ENCODE measurements at regions not wholly inside any gene's neighbourhood (a gene's known extent, or its start where the extent isn't known, plus 50 kb on each side); places are given as distances from the start of the nearest gene placed in this dataset.

GRCh38 chr7:17030559-17030958, 148.8 kb upstream of the AGR3 start:
- POLR2A ChIA-PET, result no interaction called here
- no peak for TF ChIP-seq BHLHE40 (IDR thresholded peaks at IDR 0.05; ENCODE audit: borderline replicate concordance)
- TF ChIP-seq SUZ12 (IDR thresholded peaks at IDR 0.05), result no peak
- TF ChIP-seq FOXA1 (IDR thresholded peaks at IDR 0.05), result no peak
- TF ChIP-seq PKNOX1 (IDR thresholded peaks at IDR 0.05), result no peak
- no peak for TF ChIP-seq SP1 (IDR thresholded peaks at IDR 0.05)
- TF ChIP-seq TARDBP (IDR thresholded peaks at IDR 0.05), result no peak
- no peak for TF ChIP-seq L3MBTL2 (conservative IDR thresholded peaks at IDR 0.05)
- no peak for TF ChIP-seq NFRKB (IDR thresholded peaks at IDR 0.05)
- TF ChIP-seq ARNT (IDR thresholded peaks at IDR 0.05), result no peak
- no peak for TF ChIP-seq ELF4 (IDR thresholded peaks at IDR 0.05)
- no peak for TF ChIP-seq FOXK2 (IDR thresholded peaks at IDR 0.05)
- no peak for TF ChIP-seq HDGF (IDR thresholded peaks at IDR 0.05; ENCODE audit: borderline replicate concordance)
- no peak for TF ChIP-seq FOXM1 (IDR thresholded peaks at IDR 0.05; ENCODE audit: borderline replicate concordance)
- CTCF ChIA-PET, result no interaction called here
- DNase-seq (ENCODE audit: extremely low spot score), result no peak

- no peak for TF ChIP-seq NFRKB (IDR thresholded peaks at IDR 0.05)
- no peak for TF ChIP-seq FOXK2 (IDR thresholded peaks at IDR 0.05)
- no peak for TF ChIP-seq BHLHE40 (IDR thresholded peaks at IDR 0.05; ENCODE audit: borderline replicate concordance)
- TF ChIP-seq FOXM1 (IDR thresholded peaks at IDR 0.05; ENCODE audit: borderline replicate concordance), result no peak
- TF ChIP-seq CTBP1 (IDR thresholded peaks at IDR 0.05; ENCODE audit: borderline replicate concordance), result no peak
- no peak for TF ChIP-seq HDGF (IDR thresholded peaks at IDR 0.05; ENCODE audit: borderline replicate concordance)
- TF ChIP-seq ELF4 (IDR thresholded peaks at IDR 0.05), result no peak
- no peak for TF ChIP-seq ARNT (IDR thresholded peaks at IDR 0.05)
- no peak for TF ChIP-seq TARDBP (IDR thresholded peaks at IDR 0.05)
- ChIA-PET POLR2A (no interaction called here), CTCF (no interaction called here)
- DNase-seq (ENCODE audit: extremely low spot score), result no peak
These were observed 150.2 kb upstream of the AGR3 start for GRCh38 chr7:17031906-17032551.

GRCh38 chr7:17033245-17033644, 151.5 kb upstream of the AGR3 start:
- CTCF ChIA-PET, result no interaction called here

GRCh38 chr7:17036584-17036983, 154.8 kb upstream of the AGR3 start:
- CTCF ChIA-PET, result no interaction called here
- TF ChIP-seq PKNOX1 (IDR thresholded peaks at IDR 0.05) (no peak), NFRKB (IDR thresholded peaks at IDR 0.05) (no peak), LEF1 (IDR thresholded peaks at IDR 0.05; ENCODE audit: borderline replicate concordance) (no peak), BHLHE40 (IDR thresholded peaks at IDR 0.05; ENCODE audit: borderline replicate concordance) (no peak), FOXA1 (IDR thresholded peaks at IDR 0.05) (no peak), ELF4 (IDR thresholded peaks at IDR 0.05) (no peak), ZNF384 (IDR thresholded peaks at IDR 0.05) (no peak), L3MBTL2 (conservative IDR thresholded peaks at IDR 0.05) (no peak), SP1 (IDR thresholded peaks at IDR 0.05) (no peak), FOXM1 (IDR thresholded peaks at IDR 0.05; ENCODE audit: borderline replicate concordance) (no peak), CTBP1 (IDR thresholded peaks at IDR 0.05; ENCODE audit: borderline replicate concordance) (no peak), ARNT (IDR thresholded peaks at IDR 0.05) (no peak), FOXK2 (IDR thresholded peaks at IDR 0.05) (no peak), TARDBP (IDR thresholded peaks at IDR 0.05) (no peak), HDGF (IDR thresholded peaks at IDR 0.05; ENCODE audit: borderline replicate concordance) (no peak), SUZ12 (IDR thresholded peaks at IDR 0.05) (no peak)
- POLR2A ChIA-PET, result no interaction called here
- no peak for DNase-seq (ENCODE audit: extremely low spot score)

More at GRCh38 chr7:17033245-17033644, 151.5 kb upstream of the AGR3 start:
- no peak for DNase-seq (ENCODE audit: extremely low spot score)
- POLR2A ChIA-PET, result no interaction called here
- TF ChIP-seq LEF1 (IDR thresholded peaks at IDR 0.05; ENCODE audit: borderline replicate concordance) (no peak), FOXK2 (IDR thresholded peaks at IDR 0.05) (no peak), CTBP1 (IDR thresholded peaks at IDR 0.05; ENCODE audit: borderline replicate concordance) (no peak), BHLHE40 (IDR thresholded peaks at IDR 0.05; ENCODE audit: borderline replicate concordance) (no peak), PKNOX1 (IDR thresholded peaks at IDR 0.05) (no peak), NFRKB (IDR thresholded peaks at IDR 0.05) (no peak), SUZ12 (IDR thresholded peaks at IDR 0.05) (no peak), ARNT (IDR thresholded peaks at IDR 0.05) (no peak), ELF4 (IDR thresholded peaks at IDR 0.05) (no peak), L3MBTL2 (conservative IDR thresholded peaks at IDR 0.05) (no peak), FOXM1 (IDR thresholded peaks at IDR 0.05; ENCODE audit: borderline replicate concordance) (no peak), HDGF (IDR thresholded peaks at IDR 0.05; ENCODE audit: borderline replicate concordance) (no peak), FOXA1 (IDR thresholded peaks at IDR 0.05) (no peak)

- POLR2A ChIA-PET, result no interaction called here
- CTCF ChIA-PET, result no interaction called here
- no peak for DNase-seq (ENCODE audit: extremely low spot score)
- TF ChIP-seq ELF4 (IDR thresholded peaks at IDR 0.05) (no peak), FOXK2 (IDR thresholded peaks at IDR 0.05) (no peak), L3MBTL2 (conservative IDR thresholded peaks at IDR 0.05) (no peak), CTBP1 (IDR thresholded peaks at IDR 0.05; ENCODE audit: borderline replicate concordance) (no peak), SP1 (IDR thresholded peaks at IDR 0.05) (no peak), FOXA1 (IDR thresholded peaks at IDR 0.05) (no peak), TARDBP (IDR thresholded peaks at IDR 0.05) (no peak), HDGF (IDR thresholded peaks at IDR 0.05; ENCODE audit: borderline replicate concordance) (no peak), ARNT (IDR thresholded peaks at IDR 0.05) (no peak), BHLHE40 (IDR thresholded peaks at IDR 0.05; ENCODE audit: borderline replicate concordance) (no peak), SUZ12 (IDR thresholded peaks at IDR 0.05) (no peak), ZNF384 (IDR thresholded peaks at IDR 0.05) (no peak), LEF1 (IDR thresholded peaks at IDR 0.05; ENCODE audit: borderline replicate concordance) (no peak)
These were observed 155.6 kb upstream of the AGR3 start for GRCh38 chr7:17037356-17037755.
